ENCODE measurements at regions not wholly inside any gene's neighbourhood (a gene's known extent, or its start where the extent isn't known, plus 50 kb on each side); places are given as distances from the start of the nearest gene placed in this dataset.

DNA sequence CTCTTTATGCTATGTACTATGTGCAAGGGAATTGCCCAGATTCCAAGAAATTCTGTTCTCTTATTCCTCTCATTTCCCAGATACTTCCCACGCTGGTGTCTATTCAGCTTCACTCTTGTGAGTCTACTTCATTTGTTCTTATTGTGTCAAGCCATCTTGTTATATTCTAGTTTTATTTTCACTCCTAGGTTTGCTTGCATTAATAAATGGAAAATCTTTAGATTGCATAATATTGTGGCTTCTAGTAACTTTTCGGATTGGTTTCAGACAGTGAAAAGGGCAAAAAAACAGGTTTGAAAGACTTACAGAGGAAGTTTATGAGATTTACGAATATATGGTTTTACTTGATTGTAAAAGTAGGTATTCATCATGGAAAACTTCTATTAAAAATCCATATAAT is 128.4 kb downstream of the BTC start:
- TF ChIP-seq, protein P1, sequence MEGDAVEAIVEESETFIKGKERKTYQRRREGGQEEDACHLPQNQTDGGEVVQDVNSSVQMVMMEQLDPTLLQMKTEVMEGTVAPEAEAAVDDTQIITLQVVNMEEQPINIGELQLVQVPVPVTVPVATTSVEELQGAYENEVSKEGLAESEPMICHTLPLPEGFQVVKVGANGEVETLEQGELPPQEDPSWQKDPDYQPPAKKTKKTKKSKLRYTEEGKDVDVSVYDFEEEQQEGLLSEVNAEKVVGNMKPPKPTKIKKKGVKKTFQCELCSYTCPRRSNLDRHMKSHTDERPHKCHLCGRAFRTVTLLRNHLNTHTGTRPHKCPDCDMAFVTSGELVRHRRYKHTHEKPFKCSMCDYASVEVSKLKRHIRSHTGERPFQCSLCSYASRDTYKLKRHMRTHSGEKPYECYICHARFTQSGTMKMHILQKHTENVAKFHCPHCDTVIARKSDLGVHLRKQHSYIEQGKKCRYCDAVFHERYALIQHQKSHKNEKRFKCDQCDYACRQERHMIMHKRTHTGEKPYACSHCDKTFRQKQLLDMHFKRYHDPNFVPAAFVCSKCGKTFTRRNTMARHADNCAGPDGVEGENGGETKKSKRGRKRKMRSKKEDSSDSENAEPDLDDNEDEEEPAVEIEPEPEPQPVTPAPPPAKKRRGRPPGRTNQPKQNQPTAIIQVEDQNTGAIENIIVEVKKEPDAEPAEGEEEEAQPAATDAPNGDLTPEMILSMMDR (IDR thresholded peaks at IDR 0.05): no peak
- no peak for TF ChIP-seq POLR2A (IDR thresholded peaks at IDR 0.05)
